Activated CD4-positive, alpha-beta T cell treated with anti-CD3 and anti-CD28 coated beads for 4 hours (primary cell): ENCODE measurements at regions not wholly inside any gene's neighbourhood (a gene's known extent, or its start where the extent isn't known, plus 50 kb on each side); places are given as distances from the start of the nearest gene placed in this dataset.

ENCODE experiments used
- DNase-seq, 2 donors: peaks; one replicate each; pipeline ENCODE4 v3.0.0-alpha.2; 2020

DNA sequence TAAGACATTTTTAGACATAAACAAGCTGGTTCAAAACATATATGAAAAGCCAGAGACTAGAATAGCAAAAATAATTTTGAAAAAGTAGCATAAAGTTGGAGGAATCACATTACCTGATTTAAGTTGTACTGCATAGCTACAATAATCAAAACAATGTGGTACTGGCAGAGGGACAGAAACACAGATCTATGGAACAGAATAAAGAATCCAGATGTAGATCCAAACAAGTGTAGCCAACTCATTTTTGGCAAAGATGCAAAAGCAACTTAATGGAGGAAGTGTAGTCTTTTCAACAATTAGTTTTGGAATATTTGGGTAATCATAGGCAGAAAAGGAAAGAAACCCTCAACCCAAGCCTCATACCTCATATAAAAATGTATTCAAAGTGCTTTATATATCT, 278.7 kb upstream of the ZNF521 start:
- no peak for DNase-seq

DNA sequence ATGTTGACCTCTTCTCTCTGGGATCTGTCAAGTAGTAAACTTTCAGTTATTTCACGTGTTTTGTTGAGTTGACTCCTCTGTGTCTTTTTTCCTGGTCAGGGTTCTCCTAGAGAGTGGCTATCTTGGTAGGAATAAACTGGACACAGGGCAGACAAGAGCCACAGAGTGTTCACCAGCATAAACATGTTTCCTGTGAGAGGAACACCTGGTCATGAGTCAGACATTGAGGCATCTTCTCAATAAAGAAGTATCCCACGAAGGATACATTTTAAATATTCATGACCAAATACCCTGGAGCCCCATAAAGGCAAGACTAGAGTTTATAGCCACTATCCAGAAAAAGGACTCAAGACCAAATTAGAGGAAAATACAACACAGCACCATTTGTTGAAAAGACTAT, 269.7 kb upstream of the ZNF521 start:
- DNase-seq: no peak

- DNase-seq: no peak
Observed at GRCh38 chr18:25621144-25621543, 269.2 kb upstream of the ZNF521 start.

DNA sequence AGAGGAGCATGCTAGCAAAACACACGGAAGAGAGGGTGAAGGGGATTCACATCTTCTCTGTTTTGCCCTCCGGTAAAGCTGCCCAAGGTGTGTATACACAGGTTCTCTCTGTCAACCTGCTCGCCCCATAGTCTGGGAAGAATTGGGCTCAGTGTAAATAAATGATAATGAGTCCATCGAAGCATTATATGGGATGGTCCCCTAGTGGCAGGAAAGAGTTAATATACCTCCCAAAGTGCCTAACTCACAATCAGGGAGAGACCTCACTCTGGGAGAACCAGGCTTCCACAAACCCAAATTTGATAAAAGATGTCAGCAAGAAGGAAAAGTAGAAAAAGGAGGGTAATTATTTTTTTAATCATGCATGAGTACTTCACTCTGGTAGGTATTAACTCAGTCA, 262.2 kb upstream of the ZNF521 start:
- DNase-seq: no peak

GRCh38 chr18:25612466-25612865, 260.5 kb upstream of the ZNF521 start:
- no peak for DNase-seq

DNA sequence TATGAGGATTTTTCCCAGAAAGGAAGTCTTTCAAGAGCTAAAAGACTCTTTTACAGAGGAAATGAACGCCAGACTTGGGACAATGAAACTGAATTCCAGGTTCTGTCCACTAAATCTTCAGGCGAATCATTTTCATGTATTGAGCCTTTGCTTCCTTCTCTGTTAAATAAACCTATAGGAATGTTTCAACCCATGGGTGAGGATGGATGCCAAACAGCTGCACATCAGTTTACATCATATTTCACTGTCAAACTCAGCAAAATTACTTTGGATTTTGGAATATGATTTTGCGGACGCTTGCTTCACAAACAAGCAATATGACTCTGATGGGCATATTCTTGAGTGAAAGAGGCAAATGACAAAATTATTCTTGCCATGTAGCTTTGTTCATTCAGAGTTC, 256.1 kb upstream of the ZNF521 start:
- no peak for DNase-seq

DNA sequence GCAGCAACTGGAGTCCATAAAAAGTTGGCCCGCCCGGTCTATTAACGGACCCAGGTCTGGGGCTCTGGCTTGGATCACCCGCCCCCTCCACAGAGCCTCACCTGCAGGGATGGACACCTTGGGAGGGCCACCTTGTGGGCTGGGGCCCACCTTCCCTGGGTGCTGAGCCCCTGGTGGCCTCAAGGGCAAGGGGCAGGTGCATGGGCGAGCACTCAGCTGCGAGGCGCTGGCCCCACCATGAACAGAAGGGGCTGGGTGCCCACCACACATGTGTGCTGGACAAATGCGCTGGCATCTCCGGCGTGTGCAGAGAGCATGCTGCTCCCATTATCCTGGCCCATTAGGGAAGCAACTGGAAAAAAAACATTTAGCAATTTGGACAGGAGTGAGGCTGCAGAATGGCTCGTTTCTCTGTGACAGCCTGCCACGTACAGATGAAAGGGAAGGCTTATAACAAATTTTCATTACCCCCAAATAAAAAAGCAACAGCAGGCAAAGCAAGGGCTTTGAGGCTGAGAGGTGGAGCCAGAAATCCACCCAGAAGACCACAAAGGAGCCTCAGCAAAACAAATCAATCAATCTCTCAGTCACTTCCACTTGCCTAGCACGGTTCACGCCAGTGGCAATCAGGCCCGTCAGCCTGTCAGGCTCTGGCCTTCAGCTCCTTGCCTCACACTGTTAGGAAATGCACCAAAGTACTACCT, 253.1 kb upstream of the ZNF521 start:
- DNase-seq: no peak

- DNase-seq: no peak
Observed at GRCh38 chr18:25604196-25604893, 252.4 kb upstream of the ZNF521 start.

DNA sequence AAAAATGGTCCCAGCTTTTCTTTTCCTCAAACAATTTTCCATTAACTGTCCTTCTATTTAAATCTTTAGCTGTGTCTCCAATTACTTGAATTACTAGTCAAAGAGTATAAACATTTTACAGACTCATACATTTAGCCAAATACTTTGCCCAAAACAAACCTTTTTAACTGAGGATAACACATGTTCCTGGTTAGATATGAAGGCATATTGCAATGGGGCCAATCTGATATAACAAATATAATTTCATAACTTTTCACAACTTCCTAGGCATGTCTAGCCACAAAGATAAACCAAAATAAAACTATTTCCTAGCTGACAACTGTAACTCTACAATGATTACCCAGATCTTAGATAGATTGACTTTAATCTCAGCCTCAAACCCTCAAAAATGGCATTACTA, 247.5 kb upstream of the ZNF521 start:
- DNase-seq: no peak

DNA sequence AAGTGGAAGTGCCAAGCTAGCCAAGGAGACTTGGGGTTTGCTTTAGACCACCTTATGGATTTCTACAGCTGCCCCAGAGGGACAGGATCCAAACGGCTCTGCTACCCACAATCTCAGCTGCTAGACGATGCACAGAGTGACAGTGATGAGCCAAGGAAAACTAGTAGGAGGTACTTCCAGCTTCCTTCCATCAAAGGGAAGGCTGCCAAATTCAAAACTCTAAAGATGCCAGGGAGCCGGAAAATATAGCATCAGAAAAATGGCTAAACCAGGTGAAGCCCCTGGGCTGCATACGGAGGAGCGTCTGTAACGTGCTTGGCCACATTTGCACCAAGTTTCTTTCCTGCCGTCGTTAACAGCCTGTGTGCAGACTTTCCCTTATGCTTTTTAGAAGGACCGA, 245.5 kb upstream of the ZNF521 start:
- DNase-seq: no peak

GRCh38 chr18:25595274-25596060, 243.5 kb upstream of the ZNF521 start:
- DNase-seq: no peak

GRCh38 chr18:25594351-25594750, 242.4 kb upstream of the ZNF521 start:
- DNase-seq: no peak

DNA sequence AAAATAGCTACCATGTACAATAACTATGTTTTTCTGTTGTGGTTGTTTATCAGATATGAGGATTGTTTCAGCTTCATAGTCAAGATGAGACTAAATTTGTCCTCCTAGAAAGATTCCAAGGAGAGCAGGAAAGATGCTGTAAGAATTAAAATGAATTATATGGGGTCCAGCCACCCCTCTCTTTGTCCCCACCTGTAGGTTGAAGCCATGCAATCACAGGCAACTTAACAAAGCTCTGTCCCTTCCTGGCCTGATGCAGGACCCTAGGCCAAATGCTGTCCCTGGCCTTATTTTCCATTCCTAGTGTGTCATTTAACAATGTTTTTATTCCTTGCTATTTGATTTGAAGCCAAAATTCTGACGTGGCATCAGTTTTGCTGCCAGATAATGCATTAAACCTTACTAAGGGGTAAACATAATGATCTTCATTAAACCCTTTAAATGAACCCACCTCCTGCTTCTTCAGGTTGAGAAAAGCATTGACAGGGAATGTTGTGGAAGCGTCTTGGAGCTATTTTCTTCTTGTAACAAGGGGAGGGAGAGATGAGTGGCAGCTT, 240.9 kb upstream of the ZNF521 start:
- DNase-seq: no peak

GRCh38 chr18:25590456-25590855, 238.5 kb upstream of the ZNF521 start:
- no peak for DNase-seq

DNA sequence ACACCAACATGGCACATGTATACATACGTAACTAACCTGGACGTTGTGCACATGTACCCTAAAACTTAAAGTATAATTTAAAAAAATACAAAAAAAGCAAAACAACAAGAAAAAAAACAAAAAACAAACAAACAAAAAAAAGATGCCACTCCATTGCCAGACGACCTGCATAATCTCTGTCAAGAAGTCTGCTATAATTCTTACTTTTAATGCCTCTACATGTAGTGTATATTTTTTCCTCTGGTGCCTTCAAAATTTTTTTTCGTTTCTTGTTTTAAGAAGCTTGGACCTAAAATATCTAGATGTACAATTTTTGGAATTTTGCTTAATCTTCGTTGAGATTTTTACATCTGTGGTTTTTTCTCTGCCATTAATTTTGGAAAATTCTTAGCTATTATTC, 235.6 kb upstream of the ZNF521 start:
- DNase-seq: no peak

DNA sequence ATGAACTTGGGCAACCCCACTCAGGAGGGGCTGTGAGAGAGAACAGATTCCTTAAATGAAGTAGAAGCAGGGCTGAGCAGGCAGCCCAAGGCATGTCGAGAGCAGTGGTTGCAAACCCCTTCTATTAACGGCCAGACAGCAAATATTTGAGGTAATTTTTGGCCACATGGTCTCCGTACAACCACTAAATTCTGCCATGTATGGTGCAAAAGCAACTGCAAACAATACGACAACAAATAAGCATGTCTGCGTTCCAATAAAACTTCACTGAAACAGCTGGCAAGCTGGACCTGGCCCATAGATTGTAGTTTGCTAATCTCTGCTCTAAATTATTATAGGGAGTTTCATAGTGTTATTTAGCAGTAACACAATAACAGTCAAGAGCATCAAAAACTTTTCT, 217.0 kb upstream of the ZNF521 start:
- no peak for DNase-seq

DNA sequence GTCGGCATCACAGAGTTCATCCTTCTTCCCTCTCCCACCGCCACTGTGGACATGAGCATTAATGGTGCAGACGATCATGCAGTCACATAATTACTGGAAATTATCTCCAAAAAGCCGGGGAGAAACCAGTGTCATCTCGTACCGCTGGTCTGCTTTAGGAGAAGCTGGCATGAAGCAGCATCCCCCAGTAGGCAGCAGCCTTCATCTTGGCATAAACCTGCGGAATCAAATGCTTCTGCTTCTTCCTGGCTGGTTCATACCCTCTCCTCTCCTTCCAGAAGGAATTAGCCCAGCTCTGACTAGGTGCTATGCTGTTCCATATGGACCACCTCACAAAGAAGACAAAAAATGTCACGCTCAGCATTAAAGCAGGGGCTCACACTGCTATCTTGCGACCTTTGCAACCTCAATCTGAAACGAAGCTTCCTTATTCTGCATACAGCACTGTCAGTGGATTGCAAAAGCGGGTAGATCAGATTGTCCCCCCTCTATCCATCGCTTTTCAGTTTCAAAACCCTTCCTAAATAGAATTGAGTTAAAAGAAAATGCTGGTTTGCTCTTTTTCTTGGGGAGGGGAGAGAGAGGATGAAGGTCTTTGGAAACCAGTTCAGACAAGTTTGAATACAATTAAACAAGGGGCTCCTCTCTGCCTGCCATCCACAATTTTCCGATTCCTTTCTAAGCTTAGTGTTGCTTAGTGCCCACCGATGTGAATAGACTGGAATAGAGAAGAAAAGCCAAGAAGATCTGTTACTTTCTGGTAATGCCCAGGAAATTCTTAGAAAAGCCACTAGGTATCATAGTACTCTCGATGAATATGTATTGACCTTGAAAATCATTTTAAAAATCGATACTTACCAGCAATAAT, 212.1 kb upstream of the ZNF521 start:
- DNase-seq: no peak

GRCh38 chr18:25563346-25563745, 211.4 kb upstream of the ZNF521 start:
- DNase-seq: no peak

DNA sequence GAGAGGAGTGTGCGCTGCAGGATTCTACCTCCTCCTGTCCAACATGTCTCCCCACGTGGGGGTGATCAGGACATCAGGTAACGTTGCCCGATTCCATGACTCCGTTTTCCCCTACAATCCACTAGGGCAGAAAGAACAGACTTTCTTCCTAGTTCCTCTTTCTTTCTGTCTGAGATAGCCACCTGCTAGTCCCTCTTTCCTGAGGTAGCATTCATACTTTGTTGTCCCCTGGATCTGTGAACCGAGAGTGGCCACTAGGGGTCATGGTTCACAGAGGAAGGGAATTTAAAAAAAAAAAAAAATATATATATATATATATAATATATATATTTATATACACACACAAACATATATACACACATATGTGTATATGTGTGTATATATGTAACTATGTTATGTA, 210.0 kb upstream of the ZNF521 start:
- DNase-seq: no peak

DNA sequence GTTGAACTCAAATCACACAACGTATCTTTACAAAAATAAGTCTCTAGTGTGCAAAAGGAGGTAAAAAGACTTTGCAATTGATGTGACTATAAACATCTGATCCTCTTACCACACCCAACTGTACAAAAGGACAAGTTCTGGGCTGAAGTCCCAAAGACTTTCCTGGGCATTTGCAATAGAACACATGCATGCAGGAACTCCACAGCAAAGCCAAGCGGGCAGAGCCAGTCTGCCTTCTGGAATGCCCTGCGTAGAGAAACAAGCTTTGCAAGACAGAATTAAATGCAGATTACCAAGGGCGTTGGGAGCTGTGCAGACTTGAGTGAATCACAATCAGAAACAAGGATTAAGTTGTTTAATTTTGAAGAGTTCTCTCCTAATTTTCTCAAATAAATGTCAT, 208.4 kb upstream of the ZNF521 start:
- no peak for DNase-seq

DNA sequence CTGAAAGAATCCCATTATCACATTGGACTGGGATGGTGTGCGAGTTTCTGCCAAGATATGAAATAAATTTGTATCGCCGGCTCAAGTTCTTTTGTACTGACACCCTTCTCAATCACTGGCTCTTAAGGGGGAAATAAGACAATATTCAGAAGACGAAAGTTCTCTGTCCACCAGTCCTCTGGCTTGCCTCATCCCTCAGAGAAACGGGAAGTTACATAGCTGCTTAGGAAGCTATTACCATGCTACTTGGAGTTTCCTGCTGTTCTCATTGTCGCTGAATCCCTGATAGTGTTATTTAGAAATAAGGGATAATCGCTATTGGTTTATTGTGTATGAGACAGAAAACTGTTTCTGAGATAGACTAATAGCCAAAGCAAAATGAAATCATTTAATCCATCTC, 205.0 kb upstream of the ZNF521 start:
- no peak for DNase-seq

GRCh38 chr18:25553631-25554263, 201.8 kb upstream of the ZNF521 start:
- DNase-seq: no peak
